ENCODE measurements at regions not wholly inside any gene's neighbourhood (a gene's known extent, or its start where the extent isn't known, plus 50 kb on each side); places are given as distances from the start of the nearest gene placed in this dataset.
"Not testable (repeated sequence)": the region's sequence is repeated elsewhere in the genome, so short reads cannot be mapped to it uniquely, and the experiment has no call there.

DNA sequence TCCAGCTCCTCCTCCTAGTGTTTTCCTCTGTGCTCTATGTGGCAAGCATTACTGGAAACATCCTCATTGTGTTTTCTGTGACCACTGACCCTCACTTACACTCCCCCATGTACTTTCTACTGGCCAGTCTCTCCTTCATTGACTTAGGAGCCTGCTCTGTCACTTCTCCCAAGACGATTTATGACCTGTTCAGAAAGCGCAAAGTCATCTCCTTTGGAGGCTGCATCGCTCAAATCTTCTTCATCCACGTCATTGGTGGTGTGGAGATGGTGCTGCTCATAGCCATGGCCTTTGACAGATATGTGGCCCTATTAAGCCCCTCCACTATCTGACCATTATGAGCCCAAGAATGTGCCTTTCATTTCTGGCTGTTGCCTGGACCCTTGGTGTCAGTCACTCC lies 64.0 kb downstream of the OR4F15 start:
- H3K4me1 ChIP-seq (ENCODE audit: insufficient read depth); H3K27ac ChIP-seq (ENCODE audit: low read depth); ATAC-seq; H3K4me1 Mint-ChIP-seq; H4K20me1 ChIP-seq (replicated peaks; ENCODE audit: insufficient read depth); DNase-seq (ENCODE audit: low spot score); H3K4me3 Mint-ChIP-seq; H3K79me2 ChIP-seq (replicated peaks; ENCODE audit: insufficient read depth); H3K27me3 Mint-ChIP-seq (ENCODE audit: insufficient read depth, low read depth, poor library complexity); H3K9me2 ChIP-seq (ENCODE audit: insufficient read depth); H3K9me3 Mint-ChIP-seq; H3K4me3 ChIP-seq; H3F3A ChIP-seq (replicated peaks; ENCODE audit: low read depth); H3K36me3 ChIP-seq (ENCODE audit: insufficient read depth); H3K27ac Mint-ChIP-seq; H3K36me3 Mint-ChIP-seq (ENCODE audit: low read depth); H3K27me3 ChIP-seq (ENCODE audit: insufficient read depth); H3K4me2 ChIP-seq; H2AFZ ChIP-seq: not testable (repeated sequence)

DNA sequence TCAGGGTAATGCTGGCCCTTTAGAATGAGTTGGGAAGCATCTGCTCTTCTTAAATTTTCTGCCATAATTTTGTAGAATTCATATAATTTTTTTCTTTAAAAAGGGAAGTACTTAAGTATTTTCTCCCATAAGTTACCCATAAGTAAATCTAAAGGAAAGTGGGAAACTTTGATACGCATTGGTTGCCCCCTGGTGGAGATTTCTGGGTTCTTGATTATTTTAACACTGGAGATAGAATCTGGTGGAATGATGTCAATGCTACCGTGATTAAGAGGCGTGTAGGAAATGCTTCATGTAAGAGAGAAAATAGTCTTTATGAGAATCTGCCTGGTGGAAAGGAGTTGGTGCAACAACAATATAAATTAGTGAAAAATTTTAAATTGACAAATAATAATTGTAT lies 65.6 kb downstream of the OR4F15 start:
- TF ChIP-seq, protein P1, sequence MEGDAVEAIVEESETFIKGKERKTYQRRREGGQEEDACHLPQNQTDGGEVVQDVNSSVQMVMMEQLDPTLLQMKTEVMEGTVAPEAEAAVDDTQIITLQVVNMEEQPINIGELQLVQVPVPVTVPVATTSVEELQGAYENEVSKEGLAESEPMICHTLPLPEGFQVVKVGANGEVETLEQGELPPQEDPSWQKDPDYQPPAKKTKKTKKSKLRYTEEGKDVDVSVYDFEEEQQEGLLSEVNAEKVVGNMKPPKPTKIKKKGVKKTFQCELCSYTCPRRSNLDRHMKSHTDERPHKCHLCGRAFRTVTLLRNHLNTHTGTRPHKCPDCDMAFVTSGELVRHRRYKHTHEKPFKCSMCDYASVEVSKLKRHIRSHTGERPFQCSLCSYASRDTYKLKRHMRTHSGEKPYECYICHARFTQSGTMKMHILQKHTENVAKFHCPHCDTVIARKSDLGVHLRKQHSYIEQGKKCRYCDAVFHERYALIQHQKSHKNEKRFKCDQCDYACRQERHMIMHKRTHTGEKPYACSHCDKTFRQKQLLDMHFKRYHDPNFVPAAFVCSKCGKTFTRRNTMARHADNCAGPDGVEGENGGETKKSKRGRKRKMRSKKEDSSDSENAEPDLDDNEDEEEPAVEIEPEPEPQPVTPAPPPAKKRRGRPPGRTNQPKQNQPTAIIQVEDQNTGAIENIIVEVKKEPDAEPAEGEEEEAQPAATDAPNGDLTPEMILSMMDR (conservative IDR thresholded peaks at IDR 0.05; ENCODE audit: low read depth in 2 of 2) = peak; percentile 28 to 50
- not testable (repeated sequence) for H3K27me3 Mint-ChIP-seq (ENCODE audit: insufficient read depth, low read depth, poor library complexity); H3K4me3 Mint-ChIP-seq; H3K9me3 Mint-ChIP-seq; DNase-seq (ENCODE audit: low spot score); H3K27ac Mint-ChIP-seq; H3K4me2 ChIP-seq; H3K27me3 ChIP-seq (ENCODE audit: insufficient read depth); H3F3A ChIP-seq (replicated peaks; ENCODE audit: low read depth); H3K36me3 Mint-ChIP-seq (ENCODE audit: low read depth); H3K27ac ChIP-seq (ENCODE audit: low read depth); H2AFZ ChIP-seq; H3K4me1 Mint-ChIP-seq; H3K79me2 ChIP-seq (replicated peaks; ENCODE audit: insufficient read depth); ATAC-seq; H3K36me3 ChIP-seq (ENCODE audit: insufficient read depth); H3K4me1 ChIP-seq (ENCODE audit: insufficient read depth); H3K4me3 ChIP-seq; H4K20me1 ChIP-seq (replicated peaks; ENCODE audit: insufficient read depth); H3K9me2 ChIP-seq (ENCODE audit: insufficient read depth)

DNA sequence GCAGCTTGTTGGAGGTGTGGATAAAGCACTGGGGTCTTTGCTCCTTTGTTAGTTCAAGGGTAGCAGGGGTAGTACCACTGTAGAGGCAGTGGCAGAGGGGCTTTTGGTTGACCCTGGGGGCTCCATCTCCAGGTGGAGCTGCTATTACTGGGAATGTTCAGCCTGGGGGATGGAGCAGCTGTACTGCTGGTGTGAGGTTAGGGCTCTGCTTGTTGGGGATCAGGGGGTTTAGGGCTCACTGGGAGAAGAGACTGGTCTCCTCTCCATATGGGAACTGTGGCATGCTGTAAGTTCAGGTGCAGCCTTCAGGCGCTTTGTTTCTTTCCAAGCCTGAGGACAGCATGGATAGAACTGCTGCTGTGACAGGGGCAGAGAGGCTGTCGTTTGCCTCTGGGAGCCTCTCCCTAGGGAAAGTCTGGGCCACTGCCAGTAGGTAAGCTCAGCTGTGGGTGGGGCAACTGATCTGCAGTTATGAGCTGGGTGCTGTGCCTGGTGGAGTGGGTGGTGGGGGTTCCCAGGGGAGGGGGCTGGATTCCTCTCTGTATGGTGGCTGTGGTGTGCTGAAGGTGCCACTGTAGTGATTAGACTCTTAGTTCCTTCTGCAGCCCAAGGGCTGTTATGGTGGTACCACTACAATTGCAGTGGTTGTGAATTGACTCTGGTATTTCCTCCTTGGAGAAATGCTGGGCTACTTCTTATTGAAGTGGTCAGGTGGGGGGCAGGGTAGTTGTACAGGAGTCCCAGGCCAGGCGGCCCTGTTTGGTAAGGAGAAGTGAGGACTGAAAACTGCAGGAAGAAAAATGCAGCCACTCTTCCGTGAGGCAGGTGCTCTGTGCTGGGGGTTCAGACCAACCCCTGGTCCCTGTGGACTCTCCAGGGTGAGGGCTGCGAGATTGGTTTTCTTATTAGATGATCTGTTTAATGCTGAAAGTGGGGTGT lies 100.6 kb downstream of the OR4F15 start:
- H3K4me3 Mint-ChIP-seq; H3K4me1 ChIP-seq (ENCODE audit: insufficient read depth); H3K36me3 Mint-ChIP-seq (ENCODE audit: low read depth); H2AFZ ChIP-seq; H3K4me2 ChIP-seq; H3K36me3 ChIP-seq (ENCODE audit: insufficient read depth); H3K79me2 ChIP-seq (replicated peaks; ENCODE audit: insufficient read depth); H3K27ac ChIP-seq (ENCODE audit: low read depth); DNase-seq (ENCODE audit: low spot score); H4K20me1 ChIP-seq (replicated peaks; ENCODE audit: insufficient read depth); H3K27ac Mint-ChIP-seq; H3K4me3 ChIP-seq; ATAC-seq; H3K9me3 Mint-ChIP-seq; H3K27me3 ChIP-seq (ENCODE audit: insufficient read depth); H3K9me2 ChIP-seq (ENCODE audit: insufficient read depth); H3K4me1 Mint-ChIP-seq; H3F3A ChIP-seq (replicated peaks; ENCODE audit: low read depth); H3K27me3 Mint-ChIP-seq (ENCODE audit: insufficient read depth, low read depth, poor library complexity): not testable (repeated sequence)

DNA sequence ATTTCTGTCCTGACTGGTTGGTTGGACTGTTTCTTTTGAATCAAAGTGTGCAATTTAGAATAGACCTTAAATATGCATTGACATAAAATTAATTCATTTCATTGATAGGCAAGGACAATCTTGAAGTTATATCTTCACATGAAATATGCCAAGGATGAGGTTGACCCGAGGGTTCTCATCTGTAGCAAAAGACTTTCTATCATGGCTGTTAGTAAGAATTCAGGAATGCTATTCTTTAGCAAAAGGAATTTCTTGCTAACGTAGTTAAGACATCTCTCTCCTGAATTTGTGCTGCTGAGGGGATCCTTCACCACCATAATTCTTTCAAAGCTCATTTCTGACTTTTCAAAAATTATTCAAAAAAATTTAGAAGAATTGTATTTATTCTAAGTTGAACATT lies 112.6 kb downstream of the OR4F15 start:
- H3K4me2 ChIP-seq; H3K27me3 ChIP-seq (ENCODE audit: insufficient read depth); H3K79me2 ChIP-seq (replicated peaks; ENCODE audit: insufficient read depth); H3K4me3 Mint-ChIP-seq; H3K27ac Mint-ChIP-seq; H3K4me3 ChIP-seq; H3K4me1 ChIP-seq (ENCODE audit: insufficient read depth); H3K9me2 ChIP-seq (ENCODE audit: insufficient read depth); H3K27ac ChIP-seq (ENCODE audit: low read depth); H3K9me3 Mint-ChIP-seq; H3F3A ChIP-seq (replicated peaks; ENCODE audit: low read depth); H2AFZ ChIP-seq; DNase-seq (ENCODE audit: low spot score); H3K36me3 ChIP-seq (ENCODE audit: insufficient read depth); H4K20me1 ChIP-seq (replicated peaks; ENCODE audit: insufficient read depth); ATAC-seq; H3K36me3 Mint-ChIP-seq (ENCODE audit: low read depth); H3K27me3 Mint-ChIP-seq (ENCODE audit: insufficient read depth, low read depth, poor library complexity); H3K4me1 Mint-ChIP-seq: not testable (repeated sequence)

DNA sequence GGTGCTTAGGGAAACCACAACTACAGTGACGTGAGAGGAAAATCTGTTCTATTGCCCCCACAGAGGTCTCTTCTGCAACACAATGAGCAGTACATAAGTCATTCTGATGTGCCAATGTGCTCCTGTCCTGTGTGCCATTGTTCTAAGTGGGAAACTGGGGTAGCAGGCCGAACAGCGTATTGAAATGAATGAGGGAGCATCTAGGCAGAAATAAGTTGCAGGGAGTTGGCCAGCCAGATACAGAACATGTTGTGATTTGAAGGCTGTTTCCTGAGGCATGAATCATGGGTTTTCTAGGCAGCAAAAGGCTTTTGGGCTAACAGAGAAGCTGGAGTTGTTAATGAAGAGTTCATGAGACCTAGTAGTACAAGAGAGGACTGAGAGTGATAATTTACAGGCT lies 122.5 kb downstream of the OR4F15 start:
- not testable (repeated sequence) for H3K4me3 Mint-ChIP-seq; DNase-seq (ENCODE audit: low spot score); H3K4me2 ChIP-seq; H3K27me3 Mint-ChIP-seq (ENCODE audit: insufficient read depth, low read depth, poor library complexity); H3K4me1 ChIP-seq (ENCODE audit: insufficient read depth); H2AFZ ChIP-seq; H3K4me3 ChIP-seq; H3K9me2 ChIP-seq (ENCODE audit: insufficient read depth); H3K36me3 ChIP-seq (ENCODE audit: insufficient read depth); H4K20me1 ChIP-seq (replicated peaks; ENCODE audit: insufficient read depth); H3K27ac ChIP-seq (ENCODE audit: low read depth); H3K4me1 Mint-ChIP-seq; H3K36me3 Mint-ChIP-seq (ENCODE audit: low read depth); H3K9me3 Mint-ChIP-seq; H3K79me2 ChIP-seq (replicated peaks; ENCODE audit: insufficient read depth); H3F3A ChIP-seq (replicated peaks; ENCODE audit: low read depth); H3K27me3 ChIP-seq (ENCODE audit: insufficient read depth); H3K27ac Mint-ChIP-seq
- peak; percentile 43; the same call in 2 of the 3 replicates for ATAC-seq

DNA sequence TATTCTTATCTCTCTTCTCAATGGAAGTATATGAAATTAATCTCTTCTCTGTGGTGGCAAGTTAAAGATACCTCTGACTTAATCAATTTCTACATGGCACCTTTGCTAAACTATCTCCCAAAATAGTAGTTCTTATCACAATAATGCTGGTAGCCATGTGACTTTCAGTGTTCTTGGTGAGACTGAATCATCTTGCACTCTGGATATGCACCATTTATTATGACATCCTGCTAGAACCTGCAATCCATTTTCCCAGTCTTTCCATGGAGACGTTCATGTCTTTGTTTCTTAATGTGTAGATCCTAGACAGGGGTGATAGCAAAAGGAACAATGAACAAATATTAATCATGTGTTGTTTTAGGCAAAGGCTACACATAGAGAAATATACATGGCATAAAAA lies 125.4 kb downstream of the OR4F15 start:
- H3K9me3 Mint-ChIP-seq; H3K4me3 Mint-ChIP-seq; H4K20me1 ChIP-seq (replicated peaks; ENCODE audit: insufficient read depth); H3K36me3 Mint-ChIP-seq (ENCODE audit: low read depth); DNase-seq (ENCODE audit: low spot score); ATAC-seq; H3K4me1 Mint-ChIP-seq; H3K36me3 ChIP-seq (ENCODE audit: insufficient read depth); H3K27ac Mint-ChIP-seq; H3K9me2 ChIP-seq (ENCODE audit: insufficient read depth); H3K27me3 Mint-ChIP-seq (ENCODE audit: insufficient read depth, low read depth, poor library complexity); H3K4me3 ChIP-seq; H3K27me3 ChIP-seq (ENCODE audit: insufficient read depth); H2AFZ ChIP-seq; H3K79me2 ChIP-seq (replicated peaks; ENCODE audit: insufficient read depth); H3F3A ChIP-seq (replicated peaks; ENCODE audit: low read depth); H3K27ac ChIP-seq (ENCODE audit: low read depth); H3K4me2 ChIP-seq; H3K4me1 ChIP-seq (ENCODE audit: insufficient read depth): not testable (repeated sequence)

All from GM23338 (cell line).